Esophagus (tissue), 2 donors: ENCODE measurements at regions not wholly inside any gene's neighbourhood (a gene's known extent, or its start where the extent isn't known, plus 50 kb on each side); places are given as distances from the start of the nearest gene placed in this dataset.

ENCODE experiments used
- H3K27ac ChIP-seq, 2 donors: one replicate each; pipeline ENCODE4 v1.5.1; 2013; ENCODE audit warnings: low read depth in 2 of 2, mild to moderate bottlenecking in 2 of 2, inconsistent platforms in 1 of 2, low read length in 1 of 2, moderate library complexity in 1 of 2
- H3K27me3 ChIP-seq, 2 donors: one replicate each; pipeline ENCODE4 v1.6.1; 2013; ENCODE audit warnings: low read length in 2 of 2, control low read depth in 1 of 2, mild to moderate bottlenecking in 1 of 2; ENCODE audit not compliant: insufficient read depth in 2 of 2, control insufficient read depth in 1 of 2
- H3K36me3 ChIP-seq, 2 donors: one replicate each; pipeline ENCODE4 v1.6.1; 2013; ENCODE audit warnings: low read length in 1 of 2; ENCODE audit not compliant: control insufficient read depth in 2 of 2, insufficient read depth in 2 of 2
- H3K4me1 ChIP-seq, 2 donors: one replicate each; pipeline ENCODE4 v1.6.1; 2013; ENCODE audit warnings: low read length in 1 of 2; ENCODE audit not compliant: control insufficient read depth in 2 of 2, insufficient read depth in 2 of 2
- H3K4me3 ChIP-seq, 2 donors: one replicate each; pipeline ENCODE4 v1.5.1; 2013; ENCODE audit warnings: low read length in 2 of 2, mild to moderate bottlenecking in 2 of 2, low read depth in 1 of 2, moderate library complexity in 1 of 2
- H3K9me3 ChIP-seq, 2 donors: one replicate each; pipeline ENCODE4 v1.6.1; 2013; ENCODE audit warnings: mild to moderate bottlenecking in 2 of 2, low read depth in 1 of 2, low read length in 1 of 2, moderate library complexity in 1 of 2; ENCODE audit not compliant: control insufficient read depth in 2 of 2, insufficient read depth in 1 of 2
- WGBS, 2 donors: extraction: QIAGEN DNeasy Blood & Tissue Kit; methylation state at CpG; one replicate each; pipeline ENCODE4 v1.1.7; 2013; 5-methylcytosine and 5-hydroxymethylcytosine counted together
- donor health status: healthy with polysubstance abuse.
- donor health status: Bipolar disorder and iron deficiency.

- Histone ChIP-seq H3K27ac (no peak overlapping the region), H3K36me3 (no peaks in the 10 kb centered on the region), H3K4me3 (no peak overlapping the region), H3K4me1 (no peaks in the 10 kb centered on the region), H3K27me3 (no peaks in the 10 kb centered on the region), H3K9me3 (peaks cover 0 to 2% of the 10 kb centered on the region in 2 donors)
- 68 to 80% methylated on average over 1 of the region's 1 CpG for WGBS, 2 donors
Observed at GRCh38 chr6:117142995-117143394, 122.4 kb upstream of the VGLL2 start.

GRCh38 chr6:117143647-117144046, 121.7 kb upstream of the VGLL2 start:
- no peaks in the 10 kb centered on the region for H3K36me3 ChIP-seq
- H3K27ac ChIP-seq, result no peak overlapping the region
- no peak overlapping the region for H3K4me3 ChIP-seq
- H3K27me3 ChIP-seq, result no peaks in the 10 kb centered on the region
- no peaks in the 10 kb centered on the region for H3K4me1 ChIP-seq
- peaks cover 0 to 2% of the 10 kb centered on the region in 2 donors for H3K9me3 ChIP-seq
- WGBS, 2 donors, result 66 to 67% methylated on average over 2 of the region's 2 CpGs

- Histone ChIP-seq H3K4me1 (no peaks in the 10 kb centered on the region), H3K27me3 (no peaks in the 10 kb centered on the region), H3K36me3 (no peaks in the 10 kb centered on the region), H3K27ac (no peak overlapping the region), H3K4me3 (no peak overlapping the region), H3K9me3 (peaks cover 0 to 7% of the 10 kb centered on the region in 2 donors)
- 52 to 69% methylated on average over 2 of the region's 2 CpGs for WGBS, 2 donors
Observed at GRCh38 chr6:117145940-117146339, 119.4 kb upstream of the VGLL2 start.

- Histone ChIP-seq H3K4me1 (no peaks in the 10 kb centered on the region), H3K9me3 (peaks cover 0 to 7% of the 10 kb centered on the region in 2 donors), H3K27ac (no peak overlapping the region), H3K36me3 (no peaks in the 10 kb centered on the region), H3K27me3 (no peaks in the 10 kb centered on the region), H3K4me3 (no peak overlapping the region)
- 21 to 33% methylated on average over 1 of the region's 1 CpG for WGBS, 2 donors
Observed at GRCh38 chr6:117149324-117149723, 116.0 kb upstream of the VGLL2 start.

GRCh38 chr6:117156741-117157140, 108.6 kb upstream of the VGLL2 start:
- Histone ChIP-seq H3K27me3 (no peaks in the 10 kb centered on the region), H3K27ac (no peak overlapping the region), H3K4me3 (no peak overlapping the region), H3K4me1 (no peaks in the 10 kb centered on the region), H3K36me3 (no peaks in the 10 kb centered on the region), H3K9me3 (no peaks in the 10 kb centered on the region)
- 17 to 31% methylated on average over 1 of the region's 1 CpG for WGBS, 2 donors

- Histone ChIP-seq H3K36me3 (no peaks in the 10 kb centered on the region), H3K27ac (no peak overlapping the region), H3K9me3 (no peaks in the 10 kb centered on the region), H3K4me3 (no peak overlapping the region), H3K4me1 (no peaks in the 10 kb centered on the region), H3K27me3 (no peaks in the 10 kb centered on the region)
- WGBS, 2 donors, result 55 to 57% methylated on average over 3 of the region's 3 CpGs
Observed at GRCh38 chr6:117157448-117157847, 107.9 kb upstream of the VGLL2 start.

GRCh38 chr6:117165911-117166499, 99.4 kb upstream of the VGLL2 start:
- H3K27me3 ChIP-seq, result no peaks in the 10 kb centered on the region
- H3K4me1 ChIP-seq, result peaks cover 0 to 8% of the 10 kb centered on the region in 2 donors
- no peaks in the 10 kb centered on the region for H3K9me3 ChIP-seq
- no peak overlapping the region for H3K4me3 ChIP-seq
- no peaks in the 10 kb centered on the region for H3K36me3 ChIP-seq
- 34 to 38% methylated on average over 2 of the region's 2 CpGs for WGBS, 2 donors
- no peak overlapping the region for H3K27ac ChIP-seq

- WGBS, 2 donors, result 39 to 45% methylated on average over 10 of the region's 10 CpGs
- Histone ChIP-seq H3K27ac (peak overlapping the region in 1 of 2 donors; percentile 63), H3K27me3 (no peaks in the 10 kb centered on the region), H3K9me3 (no peaks in the 10 kb centered on the region), H3K36me3 (no peaks in the 10 kb centered on the region), H3K4me3 (no peak overlapping the region), H3K4me1 (peaks cover 0 to 8% of the 10 kb centered on the region in 2 donors)
Observed at GRCh38 chr6:117167520-117168271, 97.7 kb upstream of the VGLL2 start.

GRCh38 chr6:117168296-117169063, 96.9 kb upstream of the VGLL2 start:
- no peak overlapping the region for H3K27ac ChIP-seq
- 48% methylated on average over 4 of the region's 4 CpGs for WGBS, 2 donors
- H3K36me3 ChIP-seq, result no peaks in the 10 kb centered on the region
- no peaks in the 10 kb centered on the region for H3K27me3 ChIP-seq
- H3K4me3 ChIP-seq, result no peak overlapping the region
- no peaks in the 10 kb centered on the region for H3K9me3 ChIP-seq
- peaks cover 0 to 8% of the 10 kb centered on the region in 2 donors for H3K4me1 ChIP-seq
